H9 (cell line): ENCODE measurements at regions not wholly inside any gene's neighbourhood (a gene's known extent, or its start where the extent isn't known, plus 50 kb on each side); places are given as distances from the start of the nearest gene placed in this dataset.

Experiments used
- DNase-seq: peaks from one replicate; pipeline ENCODE4 v3.0.0-alpha.2; 2017
- H2AFZ ChIP-seq: one replicate; pipeline ENCODE4 v1.6.1; 2013; ENCODE audit warnings: mild to moderate bottlenecking, low read length, control low read depth, moderate library complexity
- H2AK5ac ChIP-seq: 2 replicates; pipeline ENCODE4 v1.6.1; 2013; ENCODE audit warnings: low read length, control low read depth, mixed read lengths; ENCODE audit not compliant: insufficient read length
- H2BK120ac ChIP-seq: one replicate; pipeline ENCODE4 v1.6.1; 2013; ENCODE audit warnings: low read depth, mild to moderate bottlenecking, low read length, control low read depth, inconsistent platforms; ENCODE audit not compliant: poor library complexity, severe bottlenecking
- H2BK12ac ChIP-seq: 2 replicates; pipeline ENCODE4 v1.6.1; 2013; ENCODE audit warnings: low read length, control low read depth, mixed read lengths, low read depth; ENCODE audit not compliant: insufficient read length
- H2BK15ac ChIP-seq: 2 replicates; pipeline ENCODE4 v1.6.1; 2013; ENCODE audit warnings: low read depth, low read length, control low read depth
- H2BK20ac ChIP-seq: one replicate; pipeline ENCODE4 v1.6.1; 2013; ENCODE audit warnings: low read depth, mild to moderate bottlenecking, low read length, control low read depth, inconsistent platforms; ENCODE audit not compliant: poor library complexity, severe bottlenecking
- H2BK5ac ChIP-seq: 2 replicates; pipeline ENCODE4 v1.6.1; 2013; ENCODE audit warnings: low read length, control low read depth, mixed read lengths; ENCODE audit not compliant: insufficient read length
- H3K14ac ChIP-seq: 2 replicates; pipeline ENCODE4 v1.6.1; 2013; ENCODE audit warnings: low read length, control low read depth; ENCODE audit not compliant: insufficient read depth
- H3K18ac ChIP-seq: 2 replicates; pipeline ENCODE4 v1.6.1; 2013; ENCODE audit warnings: low read depth, mild to moderate bottlenecking, mixed read lengths, low read length, control low read depth; ENCODE audit not compliant: insufficient read length
- H3K23ac ChIP-seq: 2 replicates; pipeline ENCODE4 v1.6.1; 2013; ENCODE audit warnings: low read length, control low read depth, mixed read lengths, low read depth; ENCODE audit not compliant: insufficient read length
- H3K23me2 ChIP-seq: 2 replicates; pipeline ENCODE4 v1.6.1; 2013; ENCODE audit warnings: low read depth, mild to moderate bottlenecking, mixed read lengths, low read length, control low read depth; ENCODE audit not compliant: insufficient read length, poor library complexity, severe bottlenecking
- H3K27ac ChIP-seq: 2 replicates; pipeline ENCODE4 v1.5.1; 2013; ENCODE audit warnings: low read length, control low read depth, mixed read lengths, low read depth; ENCODE audit not compliant: insufficient read length
- H3K27me3 ChIP-seq: 2 replicates; pipeline ENCODE4 v1.6.1; 2013; ENCODE audit warnings: low read length, control low read depth, inconsistent platforms; ENCODE audit not compliant: insufficient read depth
- H3K4ac ChIP-seq: 2 replicates; pipeline ENCODE4 v1.6.1; 2013; ENCODE audit warnings: low read depth, mild to moderate bottlenecking, control low read depth, inconsistent platforms, low read length, moderate library complexity
- H3K4me1 ChIP-seq: 2 replicates; pipeline ENCODE4 v1.6.1; 2013; ENCODE audit warnings: low read length, control low read depth, inconsistent platforms; ENCODE audit not compliant: insufficient read depth
- H3K4me2 ChIP-seq: 2 replicates; pipeline ENCODE4 v1.6.1; 2013; ENCODE audit warnings: low read length, control low read depth, mixed read lengths; ENCODE audit not compliant: insufficient read length, insufficient read depth
- H3K56ac ChIP-seq: 2 replicates; pipeline ENCODE4 v1.6.1; 2013; ENCODE audit warnings: low read depth, mild to moderate bottlenecking, mixed read lengths, low read length, control low read depth; ENCODE audit not compliant: insufficient read length
- H3K79me1 ChIP-seq: 2 replicates; pipeline ENCODE4 v1.6.1; 2013; ENCODE audit warnings: low read depth, mild to moderate bottlenecking, moderate library complexity, low read length, control low read depth, inconsistent platforms; ENCODE audit not compliant: insufficient read depth, poor library complexity, severe bottlenecking
- H3K79me2 ChIP-seq: 2 replicates; pipeline ENCODE4 v1.6.1; 2013; ENCODE audit warnings: low read length, control low read depth, inconsistent platforms; ENCODE audit not compliant: insufficient read depth
- H3K9ac ChIP-seq: 2 replicates; pipeline ENCODE4 v1.6.1; 2013; ENCODE audit warnings: low read length, control low read depth, mixed read lengths; ENCODE audit not compliant: insufficient read length; ENCODE audit errors: extremely low read depth
- H3K9me3 ChIP-seq: one replicate; pipeline ENCODE4 v1.6.1; 2013; ENCODE audit warnings: low read depth, low read length, inconsistent platforms; ENCODE audit not compliant: control insufficient read depth
- H3T11ph ChIP-seq: one replicate; pipeline ENCODE4 v1.6.1; 2013; ENCODE audit warnings: mild to moderate bottlenecking, low read length, control low read depth, inconsistent platforms
- H4K20me1 ChIP-seq: one replicate; pipeline ENCODE4 v1.6.1; 2013; ENCODE audit not compliant: control insufficient read depth, insufficient read length, insufficient read depth
- H4K5ac ChIP-seq: 2 replicates; pipeline ENCODE4 v1.6.1; 2013; ENCODE audit warnings: low read depth, mild to moderate bottlenecking, mixed read lengths, low read length, control low read depth; ENCODE audit not compliant: insufficient read length
- H4K8ac ChIP-seq: replicated peaks from 2 replicates; pipeline ENCODE4 v1.6.1; 2013; ENCODE audit warnings: low read length, control low read depth, mixed read lengths, low read depth; ENCODE audit not compliant: insufficient read length
- H4K91ac ChIP-seq: 2 replicates; pipeline ENCODE4 v1.6.1; 2013; ENCODE audit warnings: low read depth, mild to moderate bottlenecking, moderate library complexity, mixed read lengths, low read length, control low read depth; ENCODE audit not compliant: insufficient read length
- H3K27ac Mint-ChIP-seq, 3 experiments: 2 replicates in 2 of 3; 3 replicates in 1 of 3; pipeline ENCODE4 v1.8.0; 2020 to 2021; ENCODE audit warnings: mixed read lengths in 3 of 3, mild to moderate bottlenecking in 1 of 3, moderate library complexity in 1 of 3
- H3K27me3 Mint-ChIP-seq: 2 replicates; pipeline ENCODE4 v1.8.0; 2021; ENCODE audit warnings: low read depth, mild to moderate bottlenecking, moderate library complexity, mixed read lengths
- H3K36me3 Mint-ChIP-seq, 3 experiments: 2 replicates in 2 of 3; 3 replicates in 1 of 3; pipeline ENCODE4 v1.8.0; 2020 to 2021; ENCODE audit warnings: low read depth in 3 of 3, mixed read lengths in 3 of 3; ENCODE audit not compliant: insufficient read depth in 1 of 3
- H3K4me1 Mint-ChIP-seq, 2 experiments: 2 replicates each; pipeline ENCODE4 v1.8.0; 2020; ENCODE audit warnings: mixed read lengths in 2 of 2
- H3K4me3 Mint-ChIP-seq, 2 experiments: 2 replicates in 1 of 2; 3 replicates in 1 of 2; pipeline ENCODE4 v1.8.0; 2020 to 2021; ENCODE audit warnings: mild to moderate bottlenecking in 2 of 2, mixed read lengths in 2 of 2, moderate library complexity in 1 of 2
- H3K9me3 Mint-ChIP-seq, 2 experiments: 2 replicates in 1 of 2; 3 replicates in 1 of 2; pipeline ENCODE4 v1.8.0; 2020; ENCODE audit warnings: mild to moderate bottlenecking in 2 of 2, mixed read lengths in 2 of 2, moderate library complexity in 1 of 2
- WGBS: extraction: QIAGEN DNeasy Blood & Tissue Kit; methylation state at CpG from one replicate; pipeline ENCODE4 v1.1.7; 2013; ENCODE audit warnings: missing lambda C conversion rate, low lambda C conversion rate, mixed read lengths; ENCODE audit not compliant: insufficient read length; ENCODE audit errors: extremely low coverage; 5-methylcytosine and 5-hydroxymethylcytosine counted together
- TF ChIP-seq, protein P1 (sequence below): fragments of 200-600 bp; sonication (generic); conservative IDR thresholded peaks from 3 replicates; pipeline ENCODE4 v1.8.0; 2021; ENCODE audit warnings: antibody characterized with exemption, mild to moderate bottlenecking

DNA sequence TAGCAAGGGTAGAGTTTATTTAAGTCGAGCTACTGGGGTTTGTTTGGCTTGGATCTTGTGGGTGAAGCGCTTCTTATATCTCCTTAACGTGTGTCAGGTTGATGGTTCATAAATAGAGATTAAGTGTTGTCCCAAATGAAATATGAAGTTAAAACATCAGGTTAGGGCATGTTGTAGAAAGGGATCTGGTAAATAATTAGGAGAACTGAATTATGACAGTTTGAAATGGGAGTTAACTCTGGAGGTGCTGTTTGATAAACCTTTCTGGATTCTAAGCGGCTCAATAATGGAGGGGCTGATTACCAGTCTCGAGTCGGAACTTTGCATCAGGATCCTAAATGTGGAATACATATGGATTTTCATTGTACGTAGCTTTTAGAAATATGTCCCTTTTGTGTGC, 717.0 kb upstream of the WWC1 start:
- Histone ChIP-seq H4K20me1 (no peaks in the 10 kb centered on the region), H4K91ac (no peak overlapping the region), H3K27me3 (no peaks in the 10 kb centered on the region; the same call in 1 of the 2 replicates), H3K79me2 (no peaks in the 10 kb centered on the region), H3K23ac (no peak overlapping the region), H3K4me2 (peak overlapping the region; percentile 95), H2BK120ac (no peak overlapping the region), H3K23me2 (peaks cover 6% of the 10 kb centered on the region), H3K27ac (no peak overlapping the region), H2BK12ac (no peak overlapping the region), H3K9me3 (no peaks in the 10 kb centered on the region), H3K14ac (no peak overlapping the region), H4K8ac (no peak overlapping the region), H2BK5ac (no peak overlapping the region), H2AFZ (peak overlapping the region; percentile 24), H2AK5ac (no peak overlapping the region), H4K5ac (no peak overlapping the region), H3K9ac (no peak overlapping the region), H3K4ac (no peak overlapping the region), H3K56ac (no peak overlapping the region), H3T11ph (no peak overlapping the region), H2BK15ac (no peak overlapping the region), H2BK20ac (no peak overlapping the region), H3K79me1 (no peaks in the 10 kb centered on the region), H3K18ac (no peak overlapping the region), H3K4me1 (peaks cover 14% of the 10 kb centered on the region; the same call in 1 of the 2 replicates)
- peaks cover 0 to 3% of the 10 kb centered on the region in 2 experiments; a peak in 1 of 5 replicates for H3K9me3 Mint-ChIP-seq
- H3K4me1 Mint-ChIP-seq: peaks cover 74 to 79% of the 10 kb centered on the region in 2 experiments
- H3K27ac Mint-ChIP-seq: peak overlapping the region; percentile 1 to 28 (median 14); a peak in 1 of 7 replicates
- peak overlapping the region; percentile 58 to 78 for H3K4me3 Mint-ChIP-seq
- no CpG with 5 or more reads among the region's 7 CpGs for WGBS
- peaks cover 18% of the 10 kb centered on the region for H3K27me3 Mint-ChIP-seq
- DNase-seq: no peak
- TF ChIP-seq, protein P1, sequence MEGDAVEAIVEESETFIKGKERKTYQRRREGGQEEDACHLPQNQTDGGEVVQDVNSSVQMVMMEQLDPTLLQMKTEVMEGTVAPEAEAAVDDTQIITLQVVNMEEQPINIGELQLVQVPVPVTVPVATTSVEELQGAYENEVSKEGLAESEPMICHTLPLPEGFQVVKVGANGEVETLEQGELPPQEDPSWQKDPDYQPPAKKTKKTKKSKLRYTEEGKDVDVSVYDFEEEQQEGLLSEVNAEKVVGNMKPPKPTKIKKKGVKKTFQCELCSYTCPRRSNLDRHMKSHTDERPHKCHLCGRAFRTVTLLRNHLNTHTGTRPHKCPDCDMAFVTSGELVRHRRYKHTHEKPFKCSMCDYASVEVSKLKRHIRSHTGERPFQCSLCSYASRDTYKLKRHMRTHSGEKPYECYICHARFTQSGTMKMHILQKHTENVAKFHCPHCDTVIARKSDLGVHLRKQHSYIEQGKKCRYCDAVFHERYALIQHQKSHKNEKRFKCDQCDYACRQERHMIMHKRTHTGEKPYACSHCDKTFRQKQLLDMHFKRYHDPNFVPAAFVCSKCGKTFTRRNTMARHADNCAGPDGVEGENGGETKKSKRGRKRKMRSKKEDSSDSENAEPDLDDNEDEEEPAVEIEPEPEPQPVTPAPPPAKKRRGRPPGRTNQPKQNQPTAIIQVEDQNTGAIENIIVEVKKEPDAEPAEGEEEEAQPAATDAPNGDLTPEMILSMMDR: no peak
- H3K36me3 Mint-ChIP-seq: no peaks in the 10 kb centered on the region
